Stomach (tissue), 4 donors: ENCODE measurements at regions not wholly inside any gene's neighbourhood (a gene's known extent, or its start where the extent isn't known, plus 50 kb on each side); places are given as distances from the start of the nearest gene placed in this dataset.

Source experiments
- POLR2A ChIP-seq, 4 donors: fragments of 450-650 bp; IDR thresholded peaks; one replicate each; pipeline ENCODE4 v1.6.1; 2016; ENCODE audit warnings: antibody characterized with exemption in 4 of 4, control low read depth in 2 of 4, mild to moderate bottlenecking in 1 of 4, moderate library complexity in 1 of 4
- POLR2AphosphoS5 ChIP-seq, 3 donors: sonication (generic); formaldehyde crosslinking; IDR thresholded peaks; one replicate each; pipeline ENCODE4 v1.6.1; 2016; ENCODE audit warnings: antibody characterized with exemption in 3 of 3
- TF ChIP-seq, protein P1 (sequence below), 7 experiments: fragments of 450-650 bp in 4 of 7; fragments of 200-600 bp in 3 of 7; sonication (generic) in 3 of 7; IDR thresholded peaks; one replicate each; pipeline ENCODE4 v1.5.1; 2016 to 2019; ENCODE audit warnings: antibody characterized with exemption in 7 of 7, control low read depth in 2 of 7, mild to moderate bottlenecking in 1 of 7

DNA sequence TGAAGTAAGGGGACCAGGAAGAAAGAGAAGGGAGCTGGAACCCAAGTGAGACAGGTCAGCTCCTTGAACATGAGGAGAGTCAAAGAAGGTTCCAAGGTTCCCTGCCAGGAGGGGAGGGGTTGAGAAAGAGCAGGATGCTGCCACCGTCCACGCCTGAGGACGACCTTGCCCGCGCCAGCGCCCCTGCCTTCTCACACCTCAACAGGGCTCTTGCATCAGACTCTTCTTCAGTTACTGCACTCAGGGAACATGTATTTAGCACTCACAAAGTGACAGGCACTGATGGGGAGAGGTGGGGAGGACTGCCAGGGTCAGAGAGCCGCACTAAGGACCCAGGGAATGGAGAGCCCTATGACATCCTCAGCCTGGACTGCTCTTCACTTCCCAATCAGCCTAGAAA is 102.1 kb upstream of the NUDT4 start:
- TF ChIP-seq, protein P1, sequence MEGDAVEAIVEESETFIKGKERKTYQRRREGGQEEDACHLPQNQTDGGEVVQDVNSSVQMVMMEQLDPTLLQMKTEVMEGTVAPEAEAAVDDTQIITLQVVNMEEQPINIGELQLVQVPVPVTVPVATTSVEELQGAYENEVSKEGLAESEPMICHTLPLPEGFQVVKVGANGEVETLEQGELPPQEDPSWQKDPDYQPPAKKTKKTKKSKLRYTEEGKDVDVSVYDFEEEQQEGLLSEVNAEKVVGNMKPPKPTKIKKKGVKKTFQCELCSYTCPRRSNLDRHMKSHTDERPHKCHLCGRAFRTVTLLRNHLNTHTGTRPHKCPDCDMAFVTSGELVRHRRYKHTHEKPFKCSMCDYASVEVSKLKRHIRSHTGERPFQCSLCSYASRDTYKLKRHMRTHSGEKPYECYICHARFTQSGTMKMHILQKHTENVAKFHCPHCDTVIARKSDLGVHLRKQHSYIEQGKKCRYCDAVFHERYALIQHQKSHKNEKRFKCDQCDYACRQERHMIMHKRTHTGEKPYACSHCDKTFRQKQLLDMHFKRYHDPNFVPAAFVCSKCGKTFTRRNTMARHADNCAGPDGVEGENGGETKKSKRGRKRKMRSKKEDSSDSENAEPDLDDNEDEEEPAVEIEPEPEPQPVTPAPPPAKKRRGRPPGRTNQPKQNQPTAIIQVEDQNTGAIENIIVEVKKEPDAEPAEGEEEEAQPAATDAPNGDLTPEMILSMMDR (IDR thresholded peaks at IDR 0.05), result no peak
- TF ChIP-seq POLR2AphosphoS5 (IDR thresholded peaks at IDR 0.05) (no peak), POLR2A (IDR thresholded peaks at IDR 0.05) (no peak)
